ENCODE measurements at regions not wholly inside any gene's neighbourhood (a gene's known extent, or its start where the extent isn't known, plus 50 kb on each side); places are given as distances from the start of the nearest gene placed in this dataset.
"Not testable (repeated sequence)": the region's sequence is repeated elsewhere in the genome, so short reads cannot be mapped to it uniquely, and the experiment has no call there.

GRCh38 chr5:21007781-21008180, 1019.8 kb upstream of the CDH18 start:
- DNase-seq, result no peak

GRCh38 chr5:20988933-20989332, 1000.9 kb upstream of the CDH18 start:
- DNase-seq, result not testable (repeated sequence)

GRCh38 chr5:20985754-20986153, 997.8 kb upstream of the CDH18 start:
- DNase-seq, result no peak

- DNase-seq, result peak; percentile 80
Observed at GRCh38 chr5:20974426-20974825, 986.4 kb upstream of the CDH18 start.

- peak; percentile 71 for DNase-seq
Observed at GRCh38 chr5:20972419-20972925, 984.5 kb upstream of the CDH18 start.

- DNase-seq, result no peak
Observed at GRCh38 chr5:20959347-20959746, 971.3 kb upstream of the CDH18 start.

GRCh38 chr5:20958641-20959040, 970.6 kb upstream of the CDH18 start:
- no peak for DNase-seq

- DNase-seq, result no peak
Observed at GRCh38 chr5:20956134-20956533, 968.1 kb upstream of the CDH18 start.

- no peak for DNase-seq
Observed at GRCh38 chr5:20949636-20950035, 961.6 kb upstream of the CDH18 start.

- not testable (repeated sequence) for DNase-seq
Observed at GRCh38 chr5:20943183-20943971, 955.4 kb upstream of the CDH18 start.

GRCh38 chr5:20942603-20943002, 954.6 kb upstream of the CDH18 start:
- DNase-seq, result not testable (repeated sequence)

- not testable (repeated sequence) for DNase-seq
Observed at GRCh38 chr5:20940786-20941185, 952.8 kb upstream of the CDH18 start.

GRCh38 chr5:20890936-20891335, 902.9 kb upstream of the CDH18 start:
- DNase-seq, result not testable (repeated sequence)

- not testable (repeated sequence) for DNase-seq
Observed at GRCh38 chr5:20875726-20876125, 887.7 kb upstream of the CDH18 start.

GRCh38 chr5:20865892-20866291, 877.9 kb upstream of the CDH18 start:
- DNase-seq, result not testable (repeated sequence)

GRCh38 chr5:20833081-20833627, 845.2 kb upstream of the CDH18 start:
- DNase-seq, result no peak

GRCh38 chr5:20832204-20833080, 844.4 kb upstream of the CDH18 start:
- no peak for DNase-seq

- not testable (repeated sequence) for DNase-seq
Observed at GRCh38 chr5:20825951-20826350, 838.0 kb upstream of the CDH18 start.

GRCh38 chr5:20797216-20797615, 809.2 kb upstream of the CDH18 start:
- not testable (repeated sequence) for DNase-seq

- not testable (repeated sequence) for DNase-seq
Observed at GRCh38 chr5:20784755-20785154, 796.8 kb upstream of the CDH18 start.

GRCh38 chr5:20783484-20783883, 795.5 kb upstream of the CDH18 start:
- DNase-seq, result not testable (repeated sequence)

- not testable (repeated sequence) for DNase-seq
Observed at GRCh38 chr5:20771338-20771737, 783.3 kb upstream of the CDH18 start.

- DNase-seq, result not testable (repeated sequence)
Observed at GRCh38 chr5:20765074-20765473, 777.1 kb upstream of the CDH18 start.

Data from NCI-H2029 (cell line).